KG1 (cell line): ENCODE measurements at regions not wholly inside any gene's neighbourhood (a gene's known extent, or its start where the extent isn't known, plus 50 kb on each side); places are given as distances from the start of the nearest gene placed in this dataset.

Experiments
- DNase-seq: peaks from one replicate; lab custom pipeline; 2025; lab: John Stamatoyannopoulos, UW

GRCh38 chr18:51726614-51727013, 529.1 kb upstream of the MEX3C start:
- no peak for DNase-seq

GRCh38 chr18:51727780-51728179, 530.3 kb upstream of the MEX3C start:
- DNase-seq, result no peak

GRCh38 chr18:51731070-51731469, 533.6 kb upstream of the MEX3C start:
- no peak for DNase-seq

GRCh38 chr18:51734576-51734975, 537.1 kb upstream of the MEX3C start:
- no peak for DNase-seq

GRCh38 chr18:51739044-51739666, 541.7 kb upstream of the MEX3C start:
- no peak for DNase-seq

- DNase-seq, result no peak
Measured at GRCh38 chr18:51751901-51752300, 554.4 kb upstream of the MEX3C start.

GRCh38 chr18:51753365-51754057, 556.0 kb upstream of the MEX3C start:
- no peak for DNase-seq

- DNase-seq, result no peak
Measured at GRCh38 chr18:51754566-51754965, 557.1 kb upstream of the MEX3C start.

GRCh38 chr18:51757255-51757924, 559.9 kb upstream of the MEX3C start:
- no peak for DNase-seq

GRCh38 chr18:51762373-51762772, 564.9 kb upstream of the MEX3C start:
- no peak for DNase-seq

- no peak for DNase-seq
Measured at GRCh38 chr18:51765606-51766360, 568.3 kb upstream of the MEX3C start.

GRCh38 chr18:51767293-51767692, 569.8 kb upstream of the MEX3C start:
- no peak for DNase-seq

- DNase-seq, result no peak
Measured at GRCh38 chr18:51778115-51778514, 561.9 kb upstream of the DCC start.

- no peak for DNase-seq
Measured at GRCh38 chr18:51789871-51790270, 550.1 kb upstream of the DCC start.

GRCh38 chr18:51801514-51801913, 538.5 kb upstream of the DCC start:
- DNase-seq, result no peak

GRCh38 chr18:51802569-51803428, 537.2 kb upstream of the DCC start:
- no peak for DNase-seq

- no peak for DNase-seq
Measured at GRCh38 chr18:51807336-51807735, 532.7 kb upstream of the DCC start.

- DNase-seq, result no peak
Measured at GRCh38 chr18:51811883-51812282, 528.1 kb upstream of the DCC start.

GRCh38 chr18:51813740-51814139, 526.3 kb upstream of the DCC start:
- DNase-seq, result no peak

GRCh38 chr18:51821610-51822009, 518.4 kb upstream of the DCC start:
- DNase-seq, result no peak

GRCh38 chr18:51824746-51825145, 515.3 kb upstream of the DCC start:
- DNase-seq, result no peak

GRCh38 chr18:51833850-51834249, 506.1 kb upstream of the DCC start:
- DNase-seq, result no peak
